ENCODE measurements at regions not wholly inside any gene's neighbourhood (a gene's known extent, or its start where the extent isn't known, plus 50 kb on each side); places are given as distances from the start of the nearest gene placed in this dataset.

GRCh38 chr12:131363841-131364495 is 346.9 kb upstream of the SFSWAP start:
- no peaks in the 10 kb centered on the region for H3K9me3 ChIP-seq (replicated peaks; ENCODE audit: control insufficient read depth, insufficient read depth, low read depth, low read length)
- peak; percentile 29 to 78 (median 51) for DNase-seq (ENCODE audit: extremely low read depth in 1 of 4, low spot score in 3 of 4)
- ATAC-seq: peak; percentile 88
- no peaks in the 10 kb centered on the region for H3K36me3 ChIP-seq (ENCODE audit: control insufficient read depth, insufficient read depth, low read length)
- peak; percentile 86 for FAIRE-seq
- no peaks in the 10 kb centered on the region for H3K79me2 ChIP-seq (ENCODE audit: control insufficient read depth, insufficient read depth, low read length)
- H3K27me3 ChIP-seq (ENCODE audit: control insufficient read depth in 2 of 2, insufficient read depth in 2 of 2, low read length in 2 of 2): no peaks in the 10 kb centered on the region; a peak in 1 of 5 replicates
- ChIA-PET POLR2A (interaction anchor here (0.6 to 1.3 kb wide), 3 partner anchors 9 to 20 kb away, joined by 3 to 5 read pairs (median 4); no protein-coding TSS in a partner anchor), CTCF (ENCODE audit: low intra/inter-chr PET ratio) (no interaction called here)
- intact Hi-C loops (cut with micrococcal nuclease) (no loop called here), in situ Hi-C loops (cut with MboI) (no loop called here)
- peak overlapping the region; percentile 28 to 77; a peak in 2 of 4 replicates for H3K9ac ChIP-seq (ENCODE audit: insufficient read depth in 1 of 2, low read depth in 2 of 2, low read length in 2 of 2)
- H3K9me1 ChIP-seq (ENCODE audit: control insufficient read depth, insufficient read depth, low read length): no peaks in the 10 kb centered on the region
- 6% methylated on average over 14 of the region's 14 CpGs for WGBS (ENCODE audit: insufficient coverage, low coverage, missing lambda C conversion rate)
- no peaks in the 10 kb centered on the region for H4K20me1 ChIP-seq (replicated peaks; ENCODE audit: control insufficient read depth, insufficient read depth, low read length)
- H2AFZ ChIP-seq (ENCODE audit: low read depth, low read length): peak overlapping the region; percentile 79
- H3K4me1 ChIP-seq (replicated peaks in 1 of 2; ENCODE audit: control insufficient read depth in 2 of 2, insufficient read depth in 2 of 2, low read length in 2 of 2): peaks cover 25 to 36% of the 10 kb centered on the region in 2 experiments
- H3K4me2 ChIP-seq (ENCODE audit: insufficient read depth, low read length): peak overlapping the region; percentile 68
- no TSS peak for BruUV-seq (replicated peaks)
- H3K4me3 ChIP-seq: no peak overlapping the region
- H3K27ac ChIP-seq (ENCODE audit: extremely low read depth, low read depth, low read length): no peak overlapping the region
- TF ChIP-seq ZNF436 (CRISPR knock-in tag; IDR thresholded peaks at IDR 0.05) (no peak), MYC (IDR thresholded peaks at IDR 0.05; ENCODE audit: low read depth, low read length) (0 out of 2 replicates have a peak, but pooled peaks have one; percentile 24), MYC (CRISPR knock-in tag; IDR thresholded peaks at IDR 0.05; ENCODE audit: borderline replicate concordance, low read depth) (no peak), SUPT5H (IDR thresholded peaks at IDR 0.05) (no peak), DPF2 (IDR thresholded peaks at IDR 0.05) (no peak), HNRNPL (IDR thresholded peaks at IDR 0.05; ENCODE audit: low read depth, low read length) (no peak), MAZ (CRISPR knock-in tag; conservative IDR thresholded peaks at IDR 0.05 in 1 of 2, IDR thresholded peaks at IDR 0.05 in 1 of 2) (peak in 1 of 2 experiments; percentile 61; a peak in 1 of 4 replicates), TAF15 (IDR thresholded peaks at IDR 0.05; ENCODE audit: low read depth, low read length) (no peak), SRSF7 (optimal IDR thresholded peaks at IDR 0.05; ENCODE audit: low read depth, low read length) (no peak), JUND (IDR thresholded peaks at IDR 0.05; ENCODE audit: borderline replicate concordance, low read depth, low read length) (0 out of 2 replicates have a peak, but pooled peaks have one; percentile 3), JUND (tag; IDR thresholded peaks at IDR 0.05; ENCODE audit: borderline replicate concordance, low read depth, low read length) (no peak), E2F6 (IDR thresholded peaks at IDR 0.05; ENCODE audit: borderline replicate concordance in 1 of 2, extremely low read depth in 1 of 2, insufficient read depth in 1 of 2, insufficient read length in 1 of 2, low read depth in 1 of 2, low read length in 1 of 2, poor library complexity in 1 of 2, severe bottlenecking in 1 of 2) (peak in 1 of 2 experiments; percentile 29), ZNF140 (CRISPR knock-in tag; IDR thresholded peaks at IDR 0.05) (no peak)
- TF ChIP-seq, protein P1, sequence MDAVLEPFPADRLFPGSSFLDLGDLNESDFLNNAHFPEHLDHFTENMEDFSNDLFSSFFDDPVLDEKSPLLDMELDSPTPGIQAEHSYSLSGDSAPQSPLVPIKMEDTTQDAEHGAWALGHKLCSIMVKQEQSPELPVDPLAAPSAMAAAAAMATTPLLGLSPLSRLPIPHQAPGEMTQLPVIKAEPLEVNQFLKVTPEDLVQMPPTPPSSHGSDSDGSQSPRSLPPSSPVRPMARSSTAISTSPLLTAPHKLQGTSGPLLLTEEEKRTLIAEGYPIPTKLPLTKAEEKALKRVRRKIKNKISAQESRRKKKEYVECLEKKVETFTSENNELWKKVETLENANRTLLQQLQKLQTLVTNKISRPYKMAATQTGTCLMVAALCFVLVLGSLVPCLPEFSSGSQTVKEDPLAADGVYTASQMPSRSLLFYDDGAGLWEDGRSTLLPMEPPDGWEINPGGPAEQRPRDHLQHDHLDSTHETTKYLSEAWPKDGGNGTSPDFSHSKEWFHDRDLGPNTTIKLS (IDR thresholded peaks at IDR 0.05; ENCODE audit: borderline replicate concordance, low read depth): no peak
- TF ChIP-seq, protein P2, sequence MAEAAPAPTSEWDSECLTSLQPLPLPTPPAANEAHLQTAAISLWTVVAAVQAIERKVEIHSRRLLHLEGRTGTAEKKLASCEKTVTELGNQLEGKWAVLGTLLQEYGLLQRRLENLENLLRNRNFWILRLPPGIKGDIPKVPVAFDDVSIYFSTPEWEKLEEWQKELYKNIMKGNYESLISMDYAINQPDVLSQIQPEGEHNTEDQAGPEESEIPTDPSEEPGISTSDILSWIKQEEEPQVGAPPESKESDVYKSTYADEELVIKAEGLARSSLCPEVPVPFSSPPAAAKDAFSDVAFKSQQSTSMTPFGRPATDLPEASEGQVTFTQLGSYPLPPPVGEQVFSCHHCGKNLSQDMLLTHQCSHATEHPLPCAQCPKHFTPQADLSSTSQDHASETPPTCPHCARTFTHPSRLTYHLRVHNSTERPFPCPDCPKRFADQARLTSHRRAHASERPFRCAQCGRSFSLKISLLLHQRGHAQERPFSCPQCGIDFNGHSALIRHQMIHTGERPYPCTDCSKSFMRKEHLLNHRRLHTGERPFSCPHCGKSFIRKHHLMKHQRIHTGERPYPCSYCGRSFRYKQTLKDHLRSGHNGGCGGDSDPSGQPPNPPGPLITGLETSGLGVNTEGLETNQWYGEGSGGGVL (CRISPR knock-in tag; IDR thresholded peaks at IDR 0.05): no peak
- TF ChIP-seq, protein P3, sequence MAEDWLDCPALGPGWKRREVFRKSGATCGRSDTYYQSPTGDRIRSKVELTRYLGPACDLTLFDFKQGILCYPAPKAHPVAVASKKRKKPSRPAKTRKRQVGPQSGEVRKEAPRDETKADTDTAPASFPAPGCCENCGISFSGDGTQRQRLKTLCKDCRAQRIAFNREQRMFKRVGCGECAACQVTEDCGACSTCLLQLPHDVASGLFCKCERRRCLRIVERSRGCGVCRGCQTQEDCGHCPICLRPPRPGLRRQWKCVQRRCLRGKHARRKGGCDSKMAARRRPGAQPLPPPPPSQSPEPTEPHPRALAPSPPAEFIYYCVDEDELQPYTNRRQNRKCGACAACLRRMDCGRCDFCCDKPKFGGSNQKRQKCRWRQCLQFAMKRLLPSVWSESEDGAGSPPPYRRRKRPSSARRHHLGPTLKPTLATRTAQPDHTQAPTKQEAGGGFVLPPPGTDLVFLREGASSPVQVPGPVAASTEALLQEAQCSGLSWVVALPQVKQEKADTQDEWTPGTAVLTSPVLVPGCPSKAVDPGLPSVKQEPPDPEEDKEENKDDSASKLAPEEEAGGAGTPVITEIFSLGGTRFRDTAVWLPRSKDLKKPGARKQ (CRISPR knock-in tag; IDR thresholded peaks at IDR 0.05): no peak
